GM12878 (cell line): ENCODE measurements at regions not wholly inside any gene's neighbourhood (a gene's known extent, or its start where the extent isn't known, plus 50 kb on each side); places are given as distances from the start of the nearest gene placed in this dataset.
"Not testable (repeated sequence)": the region's sequence is repeated elsewhere in the genome, so short reads cannot be mapped to it uniquely, and the experiment has no call there.

Experiments used
- ASH2L ChIP-seq: fragments of 300-600, 200-600 bp; sonication (generic); IDR thresholded peaks from 2 replicates; pipeline ENCODE4 v1.6.1; 2017; ENCODE audit warnings: low read depth, mild to moderate bottlenecking, borderline replicate concordance
- CTCF ChIP-seq, 3 experiments: IDR thresholded peaks in 2 of 3; conservative IDR thresholded peaks in 1 of 3; 2 replicates each; pipeline ENCODE4 v1.5.1; 2011; ENCODE audit warnings: low read depth in 3 of 3, low read length in 3 of 3, mild to moderate bottlenecking in 3 of 3, control low read depth in 2 of 3, moderate library complexity in 2 of 3, inconsistent platforms in 1 of 3, mixed read lengths in 1 of 3; ENCODE audit not compliant: control insufficient read depth in 2 of 3, insufficient read depth in 1 of 3; ENCODE audit errors: extremely low read depth in 1 of 3
- E2F8 ChIP-seq: fragments of 450-650 bp; IDR thresholded peaks from 2 replicates; pipeline ENCODE4 v1.6.1; 2018; ENCODE audit warnings: mild to moderate bottlenecking, low read depth, moderate library complexity; ENCODE audit not compliant: partially characterized antibody
- EZH2 ChIP-seq: IDR thresholded peaks from 2 replicates; pipeline ENCODE4 v1.6.1; 2012; ENCODE audit warnings: low read depth, mild to moderate bottlenecking, control low read depth, inconsistent platforms, low read length, borderline replicate concordance; ENCODE audit not compliant: control insufficient read depth
- NRF1 ChIP-seq: conservative IDR thresholded peaks from 2 replicates; pipeline ENCODE4 v1.6.1; 2011; ENCODE audit warnings: mild to moderate bottlenecking, low read depth, low read length, improper control_type of control experiment
- POLR2AphosphoS2 ChIP-seq: IDR thresholded peaks from 2 replicates; pipeline ENCODE4 v1.6.1; 2011; ENCODE audit warnings: low read depth, mild to moderate bottlenecking, low read length, improper control_type of control experiment, moderate library complexity
- SP1 ChIP-seq: IDR thresholded peaks from one replicate; pipeline ENCODE4 v1.6.1; 2011; ENCODE audit warnings: low read depth, low read length
- STAT3 ChIP-seq: IDR thresholded peaks from 2 replicates; pipeline ENCODE4 v1.6.1; 2011; ENCODE audit warnings: low read depth, low read length, improper control_type of control experiment
- ZBED1 ChIP-seq: IDR thresholded peaks from 2 replicates; pipeline ENCODE4 v1.6.1; 2016; ENCODE audit warnings: borderline replicate concordance

- not testable (repeated sequence) for TF ChIP-seq CTCF (IDR thresholded peaks at IDR 0.05 in 2 of 3, conservative IDR thresholded peaks at IDR 0.05 in 1 of 3; ENCODE audit: control insufficient read depth in 2 of 3, extremely low read depth in 1 of 3, insufficient read depth in 1 of 3, low read depth in 3 of 3, low read length in 3 of 3); EZH2; SP1; ZBED1; E2F8; STAT3; NRF1; ASH2L; POLR2AphosphoS2
Observed at GRCh38 chr4:110341118-110341517, 134.8 kb upstream of the ENPEP start.
